ENCODE measurements at regions not wholly inside any gene's neighbourhood (a gene's known extent, or its start where the extent isn't known, plus 50 kb on each side); places are given as distances from the start of the nearest gene placed in this dataset.

- no peak overlapping the region for H3K4me3 Mint-ChIP-seq
- H3K27me3 Mint-ChIP-seq, result no peaks in the 10 kb centered on the region
- no peaks in the 10 kb centered on the region for H3K4me1 Mint-ChIP-seq (ENCODE audit: unreplicated experiment)
- no peaks in the 10 kb centered on the region for H3K36me3 Mint-ChIP-seq
- TF ChIP-seq CTCF (conservative IDR thresholded peaks at IDR 0.05), result no peak
- no peak overlapping the region for H3K27ac Mint-ChIP-seq
- no peak for DNase-seq (ENCODE audit: extremely low spot score, unreplicated experiment)
- peaks cover 5% of the 10 kb centered on the region for H3K9me3 Mint-ChIP-seq
Measured at GRCh38 chr5:25964009-25964372, 1074.4 kb downstream of the CDH9 start.

- Mint-ChIP-seq H3K4me3 (no peak overlapping the region), H3K36me3 (no peaks in the 10 kb centered on the region), H3K9me3 (peaks cover 5% of the 10 kb centered on the region), H3K4me1 (ENCODE audit: unreplicated experiment) (no peaks in the 10 kb centered on the region), H3K27me3 (no peaks in the 10 kb centered on the region), H3K27ac (no peak overlapping the region)
- no peak for DNase-seq (ENCODE audit: extremely low spot score, unreplicated experiment)
- TF ChIP-seq CTCF (conservative IDR thresholded peaks at IDR 0.05), result no peak
Measured at GRCh38 chr5:25963251-25964008, 1075.0 kb downstream of the CDH9 start.

GRCh38 chr5:25955337-25955736, 1083.0 kb downstream of the CDH9 start:
- DNase-seq (ENCODE audit: extremely low spot score, unreplicated experiment), result no peak
- Mint-ChIP-seq H3K36me3 (no peaks in the 10 kb centered on the region), H3K4me3 (no peak overlapping the region), H3K27me3 (no peaks in the 10 kb centered on the region), H3K4me1 (ENCODE audit: unreplicated experiment) (no peaks in the 10 kb centered on the region), H3K27ac (no peak overlapping the region), H3K9me3 (no peaks in the 10 kb centered on the region)
- no peak for TF ChIP-seq CTCF (conservative IDR thresholded peaks at IDR 0.05)

- H3K4me3 Mint-ChIP-seq, result no peak overlapping the region
- no peak overlapping the region for H3K27ac Mint-ChIP-seq
- H3K4me1 Mint-ChIP-seq (ENCODE audit: unreplicated experiment), result peaks cover 5% of the 10 kb centered on the region
- H3K9me3 Mint-ChIP-seq, result no peaks in the 10 kb centered on the region
- TF ChIP-seq CTCF (conservative IDR thresholded peaks at IDR 0.05), result no peak
- DNase-seq (ENCODE audit: extremely low spot score, unreplicated experiment), result no peak
- no peaks in the 10 kb centered on the region for H3K27me3 Mint-ChIP-seq
- no peaks in the 10 kb centered on the region for H3K36me3 Mint-ChIP-seq
Measured at GRCh38 chr5:25950681-25951080, 1087.7 kb downstream of the CDH9 start.

GRCh38 chr5:25948278-25948677, 1090.1 kb downstream of the CDH9 start:
- no peaks in the 10 kb centered on the region for H3K9me3 Mint-ChIP-seq
- H3K27ac Mint-ChIP-seq, result no peak overlapping the region
- H3K36me3 Mint-ChIP-seq, result no peaks in the 10 kb centered on the region
- H3K4me3 Mint-ChIP-seq, result no peak overlapping the region
- no peak for TF ChIP-seq CTCF (conservative IDR thresholded peaks at IDR 0.05)
- peaks cover 5% of the 10 kb centered on the region for H3K4me1 Mint-ChIP-seq (ENCODE audit: unreplicated experiment)
- H3K27me3 Mint-ChIP-seq, result no peaks in the 10 kb centered on the region
- no peak for DNase-seq (ENCODE audit: extremely low spot score, unreplicated experiment)

Measured in type B pancreatic cell (in vitro differentiated cells).